HepG2 (cell line): ENCODE measurements at regions not wholly inside any gene's neighbourhood (a gene's known extent, or its start where the extent isn't known, plus 50 kb on each side); places are given as distances from the start of the nearest gene placed in this dataset.
"Not testable (repeated sequence)": the region's sequence is repeated elsewhere in the genome, so short reads cannot be mapped to it uniquely, and the experiment has no call there.

Experiments
- ATAC-seq: fragments of 200-7000 bp; cut with Tn5 transposase; 3 replicates; pipeline ENCODE4 v1.9.1; 2020; ENCODE audit warnings: mild to moderate bottlenecking, moderate library complexity
- BruUV-seq: library from RNA; stranded (reverse); fragments of 400-500 nt; replicated peaks from 2 replicates; lab custom pipeline; 2021; lab: Mats Ljungman, UMichigan
- CTCF ChIA-PET: fragments of 300-600 bp; formaldehyde crosslinking; extraction: SDS; loops from one replicate; lab custom pipeline; 2021; ENCODE audit warnings: low total read pairs, inconsistent platforms, low intra/inter-chr PET ratio; lab: Yijun Ruan, JAX
- POLR2A ChIA-PET: fragments of 350-600 bp; sonication (Branson Sonifier 250); formaldehyde crosslinking; loops from one replicate; lab custom pipeline; 2020; ENCODE audit warnings: antibody characterized with exemption, inconsistent platforms; lab: Yijun Ruan, JAX
- DNase-seq: peaks from one replicate; pipeline ENCODE4 v3.0.0-alpha.2; 2015; ENCODE audit warnings: low spot score
- FAIRE-seq: peaks from 3 replicates; lab custom pipeline; 2011; peaks lifted over from hg19 to GRCh38; lab: Jason Lieb, UNC
- H2AFZ ChIP-seq: one replicate; pipeline ENCODE4 v1.6.1; 2011; ENCODE audit warnings: low read length, inconsistent platforms
- H3K27ac ChIP-seq: fragments of 300-600 bp; 3 replicates; pipeline ENCODE4 v1.8.0; 2011; ENCODE audit warnings: mixed run types, mild to moderate bottlenecking, mixed read lengths, low read length, inconsistent platforms; ENCODE audit not compliant: insufficient read depth; ENCODE audit errors: extremely low read length
- H3K27me3 ChIP-seq, 2 experiments: fragments of 200-600 bp in 1 of 2; 2 replicates in 1 of 2; 3 replicates in 1 of 2; pipeline versions ENCODE4 v1.6.0 to v1.8.0; 2011; ENCODE audit warnings: low read length in 2 of 2, mild to moderate bottlenecking in 2 of 2, moderate library complexity in 2 of 2, inconsistent platforms in 1 of 2; ENCODE audit not compliant: insufficient read depth in 2 of 2, control insufficient read depth in 1 of 2
- H3K36me3 ChIP-seq, 2 experiments: fragments of 200-600 bp in 1 of 2; replicated peaks in 1 of 2; 2 replicates in 1 of 2; 3 replicates in 1 of 2; pipeline versions ENCODE4 v1.5.1 to v1.8.0; 2011; ENCODE audit warnings: low read length in 2 of 2, inconsistent platforms in 1 of 2; ENCODE audit not compliant: insufficient read depth in 2 of 2, control insufficient read depth in 1 of 2
- H3K4me1 ChIP-seq: 2 replicates; pipeline ENCODE4 v1.5.1; 2012; ENCODE audit warnings: low read length, inconsistent platforms; ENCODE audit not compliant: insufficient read depth
- H3K4me2 ChIP-seq: 2 replicates; pipeline ENCODE4 v1.6.0; 2011; ENCODE audit warnings: low read depth, low read length, inconsistent platforms
- H3K4me3 ChIP-seq, 3 experiments: fragments of 200-600 bp in 1 of 3; sonication (generic), shearing (Covaris generic) in 1 of 3; replicated peaks in 1 of 3; 2 replicates each; pipeline ENCODE4 v1.5.1; 2011 to 2016; ENCODE audit warnings: low read length in 3 of 3, inconsistent platforms in 2 of 3, low read depth in 2 of 3, mild to moderate bottlenecking in 2 of 3, control low read depth in 1 of 3, mixed read lengths in 1 of 3; ENCODE audit not compliant: insufficient read depth in 1 of 3
- H3K79me2 ChIP-seq: one replicate; pipeline ENCODE4 v1.6.1; 2011; ENCODE audit warnings: low read length, inconsistent platforms; ENCODE audit not compliant: insufficient read depth
- H3K9ac ChIP-seq: 2 replicates; pipeline ENCODE4 v1.6.0; 2011; ENCODE audit warnings: mild to moderate bottlenecking, low read depth, low read length, inconsistent platforms; ENCODE audit not compliant: insufficient read depth
- H3K9me3 ChIP-seq: 2 replicates; pipeline ENCODE4 v1.5.1; 2012; ENCODE audit warnings: mild to moderate bottlenecking, low read length
- H4K20me1 ChIP-seq: 2 replicates; pipeline ENCODE4 v1.6.0; 2011; ENCODE audit warnings: inconsistent platforms, mild to moderate bottlenecking, low read length, moderate library complexity; ENCODE audit not compliant: insufficient read depth
- CBX5 ChIP-seq: sonication (generic); formaldehyde crosslinking; IDR thresholded peaks from 2 replicates; pipeline ENCODE4 v1.4.0; 2020; ENCODE audit warnings: missing genetic modification reagents, borderline replicate concordance
- DRAP1 ChIP-seq: IDR thresholded peaks from 2 replicates; pipeline ENCODE4 v1.6.1; 2016; ENCODE audit warnings: missing genetic modification reagents, missing compliant biosample characterization
- IRF2 ChIP-seq: IDR thresholded peaks from 2 replicates; pipeline ENCODE4 v1.6.1; 2018; ENCODE audit warnings: missing genetic modification reagents, missing compliant biosample characterization
- JARID2 ChIP-seq: sonication (generic); formaldehyde crosslinking; IDR thresholded peaks from 2 replicates; pipeline ENCODE4 v1.8.1; 2023; ENCODE audit warnings: missing genetic modification reagents, inconsistent platforms; ENCODE audit not compliant: insufficient replicate concordance
- MAFF ChIP-seq: IDR thresholded peaks from 2 replicates; pipeline ENCODE4 v1.6.1; 2011; ENCODE audit warnings: low read depth, low read length, improper control_type of control experiment
- MEIS2 ChIP-seq: sonication (generic); formaldehyde crosslinking; IDR thresholded peaks from 2 replicates; pipeline ENCODE4 v1.9.0; 2021; ENCODE audit warnings: mild to moderate bottlenecking, missing genetic modification reagents
- NFAT5 ChIP-seq: sonication (generic); formaldehyde crosslinking; IDR thresholded peaks from 2 replicates; pipeline ENCODE4 v1.4.0; 2020; ENCODE audit warnings: missing genetic modification reagents
- NPAS2 ChIP-seq: sonication (generic); formaldehyde crosslinking; IDR thresholded peaks from 2 replicates; pipeline ENCODE4 v1.8.0; 2022; ENCODE audit warnings: mild to moderate bottlenecking, missing genetic modification reagents, borderline replicate concordance
- PCBP2 ChIP-seq: fragments of 200-400 bp; formaldehyde crosslinking; optimal IDR thresholded peaks from 2 replicates; pipeline ENCODE3; 2018; ENCODE audit warnings: low read length, low read depth; ENCODE audit not compliant: poor library complexity, severe bottlenecking
- SNAPC5 ChIP-seq: sonication (generic); formaldehyde crosslinking; IDR thresholded peaks from 2 replicates; pipeline ENCODE4 v1.8.1; 2023; ENCODE audit warnings: mild to moderate bottlenecking, missing genetic modification reagents, borderline replicate concordance
- ZNF224 ChIP-seq: sonication (generic); formaldehyde crosslinking; IDR thresholded peaks from 2 replicates; pipeline ENCODE4 v1.5.0; 2020; ENCODE audit warnings: mild to moderate bottlenecking, missing genetic modification reagents
- ZNF350 ChIP-seq: sonication (generic); formaldehyde crosslinking; IDR thresholded peaks from 2 replicates; pipeline ENCODE4 v1.4.0; 2020; ENCODE audit warnings: mild to moderate bottlenecking, low read depth, missing genetic modification reagents, borderline replicate concordance
- WGBS: methylation state at CpG from one replicate; pipeline ENCODE4 v1.1.6; 2017; ENCODE audit warnings: low lambda C conversion rate; 5-methylcytosine and 5-hydroxymethylcytosine counted together
- in situ Hi-C: cut with HindIII; loops from 2 replicates; pipeline ENCODE4 v1.10.0; 2017; ENCODE audit warnings: low pct_unique_long_range_greater_than_20kb; ENCODE audit not compliant: extremely low pct_ligation_motif_present
- intact Hi-C: fragments of 100-400 bp; cut with micrococcal nuclease; formaldehyde crosslinking; loops from one replicate; pipeline ENCODE4 v1.10.0; 2022; ENCODE audit not compliant: unreplicated experiment

GRCh38 chr3:10109-10996 lies 186.2 kb upstream of the CHL1 start:
- not testable (repeated sequence) for FAIRE-seq, H3K4me3 ChIP-seq
- peak; percentile 98 for TF ChIP-seq PCBP2
- 0 out of 2 replicates have a peak, but pooled peaks have one; percentile 3 for TF ChIP-seq MAFF
- TF ChIP-seq, all 625 proteins: peak for 2; not testable (repeated sequence) for 623
- H3K4me1 ChIP-seq, H3K79me2 ChIP-seq, ATAC-seq, H2AFZ ChIP-seq, H4K20me1 ChIP-seq, H3K36me3 ChIP-seq, in situ Hi-C loops, BruUV-seq, intact Hi-C loops, DNase-seq, CTCF ChIA-PET, H3K9ac ChIP-seq, POLR2A ChIA-PET, H3K4me2 ChIP-seq, H3K27ac ChIP-seq, H3K27me3 ChIP-seq, H3K9me3 ChIP-seq: not testable (repeated sequence)
- 29% methylated on average over 14 of the region's 15 CpGs for WGBS

DNA sequence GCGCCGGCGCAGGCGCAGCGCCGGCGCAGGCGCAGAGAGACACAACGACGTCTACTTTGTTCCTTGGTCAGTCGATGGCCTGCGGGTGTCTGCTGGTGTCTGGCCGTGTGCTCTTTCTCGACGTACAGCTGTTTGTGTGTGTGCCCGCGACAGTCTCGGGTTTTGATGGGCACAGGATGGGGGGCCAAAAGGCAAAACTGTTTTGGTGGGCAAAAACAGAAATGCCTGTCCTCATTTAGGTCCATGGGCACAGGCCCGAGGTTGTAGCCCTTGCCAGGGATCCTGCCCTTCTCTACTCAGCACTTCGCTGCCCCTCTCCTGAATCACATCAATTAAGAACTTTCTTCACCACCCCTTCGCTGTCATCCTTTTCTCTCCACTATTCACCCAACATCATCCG lies 184.8 kb upstream of the CHL1 start:
- ATAC-seq: peak; percentile 44; the same call in 1 of the 3 replicates
- in situ Hi-C loops: no loop called here
- DNase-seq: no peak
- TF ChIP-seq MEIS2 (CRISPR knock-in tag) (no peak), ZNF350 (CRISPR knock-in tag) (no peak), NPAS2 (CRISPR knock-in tag) (no peak), NFAT5 (CRISPR knock-in tag) (no peak), JARID2 (CRISPR knock-in tag) (no peak), CBX5 (no peak), DRAP1 (no peak), ZNF224 (CRISPR knock-in tag) (no peak), SNAPC5 (CRISPR knock-in tag) (no peak), IRF2 (CRISPR knock-in tag) (no peak)

More for the DNA sequence above, 184.8 kb upstream of the CHL1 start:
- Histone ChIP-seq H3K9ac (no peak overlapping the region), H3K36me3 (no peaks in the 10 kb centered on the region), H3K4me3 (no peak overlapping the region), H3K4me2 (no peak overlapping the region), H3K27ac (no peak overlapping the region), H3K4me1 (no peaks in the 10 kb centered on the region), H3K27me3 (no peaks in the 10 kb centered on the region), H3K79me2 (no peaks in the 10 kb centered on the region), H3K9me3 (no peaks in the 10 kb centered on the region), H4K20me1 (no peaks in the 10 kb centered on the region), H2AFZ (no peak overlapping the region)
- no TSS peak for BruUV-seq
- intact Hi-C loops: no loop called here
- FAIRE-seq: no peak
- WGBS: 94% methylated on average over 22 of the region's 22 CpGs
- ChIA-PET POLR2A (no interaction called here), CTCF (no interaction called here)
